Thoracic aorta (tissue), 2 donors: ENCODE measurements at regions not wholly inside any gene's neighbourhood (a gene's known extent, or its start where the extent isn't known, plus 50 kb on each side); places are given as distances from the start of the nearest gene placed in this dataset.
"Not testable (repeated sequence)": the region's sequence is repeated elsewhere in the genome, so short reads cannot be mapped to it uniquely, and the experiment has no call there.

Experiments used
- ATAC-seq: fragments of 150-250 bp; one replicate; pipeline ENCODE4 v1.8.0; 2017; ENCODE audit warnings: low read depth; ENCODE audit not compliant: insufficient number of reproducible peaks, low FRiP score
- DNase-seq: peaks from one replicate; pipeline ENCODE4 v3.0.0-alpha.2; 2020; ENCODE audit warnings: low spot score
- H3K27ac ChIP-seq, 2 donors: fragments of 200-600 bp; sonication (generic); 1 replicate in 1 of 2; 2 replicates in 1 of 2; pipeline ENCODE4 v1.5.1; 2016; ENCODE audit warnings: mild to moderate bottlenecking in 2 of 2, moderate library complexity in 2 of 2
- H3K27me3 ChIP-seq: fragments of 200-600 bp; sonication (generic); replicated peaks from 2 replicates; pipeline ENCODE4 v1.6.0; 2016; ENCODE audit warnings: mild to moderate bottlenecking; ENCODE audit not compliant: insufficient read depth
- H3K36me3 ChIP-seq: fragments of 200-600 bp; sonication (generic); one replicate; pipeline ENCODE4 v1.5.1; 2016
- H3K4me1 ChIP-seq, 2 donors: fragments of 200-600 bp; sonication (generic); 1 replicate in 1 of 2; 2 replicates in 1 of 2; pipeline versions ENCODE4 v1.5.1 to v1.6.0; 2016; ENCODE audit warnings: low read depth in 2 of 2, mild to moderate bottlenecking in 1 of 2; ENCODE audit not compliant: control insufficient read depth in 1 of 2
- H3K4me3 ChIP-seq: fragments of 200-600 bp; sonication (generic); 2 replicates; pipeline ENCODE4 v1.5.1; 2016; ENCODE audit warnings: mild to moderate bottlenecking
- H3K9me3 ChIP-seq: fragments of 200-600 bp; sonication (generic); 2 replicates; pipeline ENCODE4 v1.5.1; 2016
- TF ChIP-seq, protein P1 (sequence below): fragments of 200-600 bp; sonication (generic); IDR thresholded peaks from one replicate; pipeline ENCODE4 v1.5.1; 2019; ENCODE audit warnings: antibody characterized with exemption

DNA sequence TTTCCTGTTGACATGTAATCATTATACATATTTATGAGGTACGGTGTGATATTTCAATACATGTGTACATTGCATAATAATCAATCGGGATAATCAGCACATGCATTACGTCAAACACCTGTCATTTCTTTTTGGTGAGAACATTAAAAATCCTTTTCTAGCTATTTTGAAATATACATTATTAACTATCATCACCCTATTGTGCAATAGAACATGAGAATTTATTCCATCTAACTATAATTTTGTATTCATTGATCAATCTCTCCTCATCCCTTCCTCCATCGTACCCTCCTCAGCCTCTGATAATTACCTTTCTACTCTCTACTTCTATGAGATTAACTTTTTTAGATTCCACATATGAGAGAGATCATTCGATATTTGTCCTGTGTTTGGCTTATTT is 170.9 kb upstream of the GHR start:
- TF ChIP-seq, protein P1, sequence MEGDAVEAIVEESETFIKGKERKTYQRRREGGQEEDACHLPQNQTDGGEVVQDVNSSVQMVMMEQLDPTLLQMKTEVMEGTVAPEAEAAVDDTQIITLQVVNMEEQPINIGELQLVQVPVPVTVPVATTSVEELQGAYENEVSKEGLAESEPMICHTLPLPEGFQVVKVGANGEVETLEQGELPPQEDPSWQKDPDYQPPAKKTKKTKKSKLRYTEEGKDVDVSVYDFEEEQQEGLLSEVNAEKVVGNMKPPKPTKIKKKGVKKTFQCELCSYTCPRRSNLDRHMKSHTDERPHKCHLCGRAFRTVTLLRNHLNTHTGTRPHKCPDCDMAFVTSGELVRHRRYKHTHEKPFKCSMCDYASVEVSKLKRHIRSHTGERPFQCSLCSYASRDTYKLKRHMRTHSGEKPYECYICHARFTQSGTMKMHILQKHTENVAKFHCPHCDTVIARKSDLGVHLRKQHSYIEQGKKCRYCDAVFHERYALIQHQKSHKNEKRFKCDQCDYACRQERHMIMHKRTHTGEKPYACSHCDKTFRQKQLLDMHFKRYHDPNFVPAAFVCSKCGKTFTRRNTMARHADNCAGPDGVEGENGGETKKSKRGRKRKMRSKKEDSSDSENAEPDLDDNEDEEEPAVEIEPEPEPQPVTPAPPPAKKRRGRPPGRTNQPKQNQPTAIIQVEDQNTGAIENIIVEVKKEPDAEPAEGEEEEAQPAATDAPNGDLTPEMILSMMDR = no peak
- H3K9me3 ChIP-seq = no peaks in the 10 kb centered on the region
- ATAC-seq = no peak
- DNase-seq = no peak
- H3K4me3 ChIP-seq = no peak overlapping the region
- H3K27ac ChIP-seq = no peak overlapping the region
- H3K36me3 ChIP-seq = no peaks in the 10 kb centered on the region
- H3K27me3 ChIP-seq = no peaks in the 10 kb centered on the region
- peaks cover 0 to 4% of the 10 kb centered on the region in 2 donors for H3K4me1 ChIP-seq

DNA sequence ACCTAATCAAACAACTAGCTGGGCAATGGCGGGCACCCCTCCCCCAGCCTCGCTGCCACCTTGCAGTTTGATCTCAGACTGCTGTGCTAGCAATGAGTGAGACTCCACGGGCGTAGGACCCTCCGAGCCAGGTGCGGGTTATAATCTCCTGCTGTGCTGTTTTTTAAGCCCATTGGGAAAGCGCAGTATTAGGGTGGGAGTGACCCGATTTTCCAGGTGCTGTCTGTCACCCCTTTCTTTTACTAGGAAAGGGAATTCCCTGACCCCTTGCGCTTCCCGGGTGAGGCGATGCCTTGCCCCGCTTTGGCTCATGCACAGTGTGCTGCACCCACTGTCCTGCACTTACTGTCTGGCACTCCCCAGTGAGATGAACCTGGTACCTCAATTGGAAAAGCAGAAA is 163.3 kb upstream of the GHR start:
- not testable (repeated sequence) for H3K36me3 ChIP-seq, DNase-seq, H3K4me1 ChIP-seq, H3K27ac ChIP-seq, ATAC-seq, H3K4me3 ChIP-seq, H3K27me3 ChIP-seq, H3K9me3 ChIP-seq

DNA sequence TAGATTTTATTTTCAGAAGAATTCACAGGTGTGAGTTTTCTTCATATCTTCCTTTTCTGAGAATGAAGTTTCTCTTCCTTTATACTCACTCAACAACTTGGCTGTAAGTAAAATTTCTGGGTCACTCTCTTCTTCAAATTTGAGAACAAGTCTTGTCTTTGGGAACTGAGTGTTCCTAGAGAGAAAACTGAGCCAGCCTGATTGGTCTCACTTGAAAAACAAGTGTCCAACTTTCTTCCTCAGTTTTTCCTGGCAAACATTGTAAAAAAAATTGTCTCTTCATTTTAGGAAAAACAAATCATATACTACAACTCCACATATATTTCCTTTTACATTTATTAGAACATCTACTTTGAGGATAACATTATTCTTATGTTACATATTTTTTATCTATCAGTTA is 156.1 kb upstream of the GHR start:
- no peaks in the 10 kb centered on the region for H3K36me3 ChIP-seq
- H3K27ac ChIP-seq = no peak overlapping the region
- no peaks in the 10 kb centered on the region for H3K27me3 ChIP-seq
- H3K4me3 ChIP-seq = no peak overlapping the region
- no peaks in the 10 kb centered on the region for H3K9me3 ChIP-seq
- TF ChIP-seq, protein P1 = no peak
- H3K4me1 ChIP-seq = no peaks in the 10 kb centered on the region
- ATAC-seq = no peak
- DNase-seq = no peak

DNA sequence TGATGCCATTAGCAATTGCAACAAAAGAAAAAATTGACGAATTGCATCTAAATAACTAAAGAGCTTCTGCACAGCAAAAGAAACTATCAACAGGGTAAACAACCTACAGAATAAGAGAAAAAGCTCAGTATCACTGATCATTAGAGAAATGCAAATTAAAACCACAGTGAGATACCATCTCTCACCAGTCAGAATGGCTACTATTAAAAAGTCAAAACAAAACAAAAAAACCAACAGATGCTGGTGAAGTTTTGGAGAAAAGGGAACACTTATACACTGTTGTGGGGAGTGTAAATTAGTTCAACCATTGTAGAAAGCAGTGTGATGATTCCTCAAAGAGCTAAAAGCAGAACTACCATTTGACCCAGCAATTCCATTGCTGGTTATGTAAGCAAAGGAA is 155.1 kb upstream of the GHR start:
- H3K4me3 ChIP-seq, DNase-seq, H3K4me1 ChIP-seq, ATAC-seq, H3K27ac ChIP-seq, H3K27me3 ChIP-seq, H3K9me3 ChIP-seq, H3K36me3 ChIP-seq: not testable (repeated sequence)

DNA sequence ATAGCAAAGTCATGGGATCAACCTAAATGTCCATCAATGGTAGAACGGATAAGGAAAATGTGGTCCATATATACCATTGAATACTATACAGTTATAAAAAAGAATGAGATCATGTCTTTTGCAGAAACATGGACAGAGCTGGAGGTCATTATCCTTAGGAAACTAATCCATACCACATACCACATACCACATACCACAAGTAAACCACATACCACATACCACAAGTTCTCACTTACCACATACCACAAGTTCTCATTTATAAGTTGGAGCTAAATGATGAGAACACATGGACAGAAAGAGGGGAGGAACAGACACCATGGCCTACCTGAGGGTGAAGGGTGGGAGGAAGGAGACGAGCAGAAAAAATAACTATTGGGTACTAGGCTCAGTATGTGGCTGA is 154.6 kb upstream of the GHR start:
- ATAC-seq (no peak), DNase-seq (no peak)
- H3K36me3 ChIP-seq = no peaks in the 10 kb centered on the region
- H3K27me3 ChIP-seq = no peaks in the 10 kb centered on the region
- TF ChIP-seq, protein P1 = no peak
- H3K4me1 ChIP-seq = no peaks in the 10 kb centered on the region
- H3K9me3 ChIP-seq = no peaks in the 10 kb centered on the region
- no peak overlapping the region for H3K4me3 ChIP-seq
- no peak overlapping the region for H3K27ac ChIP-seq

DNA sequence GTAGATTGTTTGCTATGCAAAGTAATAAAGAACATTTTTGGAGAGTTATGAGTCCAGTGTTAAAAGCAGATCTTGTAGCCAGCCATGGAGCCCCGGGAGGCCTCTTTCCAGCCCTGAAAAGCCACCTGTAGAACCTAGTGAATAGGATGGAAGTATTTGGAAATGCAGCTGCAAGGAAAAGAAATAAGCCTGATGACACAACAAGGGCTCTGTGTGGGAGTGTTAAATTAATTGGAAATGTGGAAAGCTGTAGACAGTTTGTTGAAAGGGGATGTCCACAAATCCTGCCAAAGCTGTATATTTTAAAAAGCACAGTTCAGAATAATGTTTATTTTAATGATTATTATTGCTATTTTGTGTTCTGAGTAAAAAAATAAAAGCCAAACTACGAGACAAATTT is 152.5 kb upstream of the GHR start:
- no peak for ATAC-seq
- no peaks in the 10 kb centered on the region for H3K36me3 ChIP-seq
- H3K4me3 ChIP-seq = no peak overlapping the region
- no peaks in the 10 kb centered on the region for H3K27me3 ChIP-seq
- H3K9me3 ChIP-seq = no peaks in the 10 kb centered on the region
- H3K4me1 ChIP-seq = no peaks in the 10 kb centered on the region
- H3K27ac ChIP-seq = no peak overlapping the region
- TF ChIP-seq, protein P1 = no peak
- DNase-seq = no peak
